H1 (cell line): ENCODE measurements at regions not wholly inside any gene's neighbourhood (a gene's known extent, or its start where the extent isn't known, plus 50 kb on each side); places are given as distances from the start of the nearest gene placed in this dataset.

Source experiments
- CTCF ChIA-PET: fragments of 300-600 bp; sonication (Branson Sonifier 250); formaldehyde crosslinking; loops from one replicate; lab custom pipeline; 2021; ENCODE audit not compliant: partially characterized antibody; lab: Charles Lee
- POLR2A ChIA-PET: fragments of 300-600 bp; sonication (Branson Sonifier 250); formaldehyde crosslinking; loops from one replicate; lab custom pipeline; 2021; ENCODE audit warnings: inconsistent platforms; ENCODE audit not compliant: partially characterized antibody; lab: Charles Lee
- DNase-seq, 2 experiments: peaks; one replicate each; pipeline versions ENCODE4 v3.0.0 to v3.0.0-alpha.2; 2010 to 2022; ENCODE audit warnings: low spot score in 2 of 2, low read depth in 1 of 2, mixed read lengths in 1 of 2
- FAIRE-seq: peaks from 2 replicates; lab custom pipeline; 2011; peaks lifted over from hg19 to GRCh38; lab: Jason Lieb, UNC
- H2AFZ ChIP-seq: 2 replicates; pipeline ENCODE4 v1.8.1; 2012; ENCODE audit warnings: low read length, inconsistent platforms
- H2AK5ac ChIP-seq: 2 replicates; pipeline ENCODE4 v1.6.1; 2013; ENCODE audit warnings: low read depth, low read length
- H2BK120ac ChIP-seq: replicated peaks from 2 replicates; pipeline ENCODE3; 2013; ENCODE audit warnings: low read depth, low read length, inconsistent platforms
- H2BK12ac ChIP-seq: 2 replicates; pipeline ENCODE4 v1.6.1; 2013; ENCODE audit warnings: low read depth, low read length
- H2BK15ac ChIP-seq: 2 replicates; pipeline ENCODE4 v1.6.1; 2013; ENCODE audit warnings: low read length
- H2BK20ac ChIP-seq: 2 replicates; pipeline ENCODE4 v1.6.1; 2013; ENCODE audit warnings: low read length
- H2BK5ac ChIP-seq: 2 replicates; pipeline ENCODE4 v1.6.1; 2013; ENCODE audit warnings: low read depth, low read length
- H3K14ac ChIP-seq: 2 replicates; pipeline ENCODE4 v1.6.1; 2013; ENCODE audit warnings: inconsistent platforms; ENCODE audit not compliant: insufficient read length
- H3K18ac ChIP-seq: 2 replicates; pipeline ENCODE4 v1.6.1; 2013; ENCODE audit warnings: low read length; ENCODE audit errors: extremely low read depth
- H3K23ac ChIP-seq: 2 replicates; pipeline ENCODE4 v1.6.1; 2013; ENCODE audit warnings: inconsistent platforms; ENCODE audit not compliant: insufficient read length
- H3K23me2 ChIP-seq: 2 replicates; pipeline ENCODE4 v1.6.1; 2013; ENCODE audit warnings: low read depth, low read length
- H3K27ac ChIP-seq: 2 replicates; pipeline ENCODE4 v1.6.1; 2011; ENCODE audit warnings: low read depth, low read length, inconsistent platforms
- H3K27me3 ChIP-seq, 4 experiments: replicated peaks in 1 of 4; 1 replicate in 1 of 4; 2 replicates in 3 of 4; pipeline versions ENCODE4 v1.6.1 to v1.8.1; 2011 to 2013; ENCODE audit warnings: low read length in 3 of 4, mild to moderate bottlenecking in 3 of 4, inconsistent platforms in 2 of 4, mixed read lengths in 2 of 4, moderate library complexity in 1 of 4; ENCODE audit not compliant: control insufficient read depth in 3 of 4, insufficient read depth in 3 of 4; ENCODE audit errors: extremely low read depth in 1 of 4
- H3K36me3 ChIP-seq, 4 experiments: 2 replicates each; pipeline versions ENCODE4 v1.6.1 to v1.8.1; 2011 to 2013; ENCODE audit warnings: mild to moderate bottlenecking in 4 of 4, low read length in 3 of 4, moderate library complexity in 2 of 4, control low read depth in 1 of 4, inconsistent platforms in 1 of 4; ENCODE audit not compliant: insufficient read depth in 4 of 4, control insufficient read depth in 2 of 4
- H3K4ac ChIP-seq: replicated peaks from 2 replicates; pipeline ENCODE3; 2013; ENCODE audit warnings: low read length, low read depth, mixed read lengths, inconsistent platforms; ENCODE audit not compliant: insufficient read length
- H3K4me1 ChIP-seq, 4 experiments: replicated peaks in 1 of 4; 1 replicate in 1 of 4; 2 replicates in 3 of 4; pipeline versions ENCODE4 v1.6.1 to v1.8.1; 2011 to 2013; ENCODE audit warnings: low read length in 3 of 4, inconsistent platforms in 2 of 4, mixed read lengths in 1 of 4; ENCODE audit not compliant: insufficient read depth in 4 of 4, control insufficient read depth in 3 of 4
- H3K4me2 ChIP-seq, 2 experiments: 2 replicates each; pipeline versions ENCODE4 v1.6.1 to v1.8.1; 2011 to 2013; ENCODE audit warnings: low read depth in 2 of 2, low read length in 2 of 2, control low read depth in 1 of 2, inconsistent platforms in 1 of 2, mild to moderate bottlenecking in 1 of 2; ENCODE audit not compliant: insufficient read depth in 1 of 2
- H3K4me3 ChIP-seq, 4 experiments: fragments of 200-600, 300-600 bp in 1 of 4; sonication (generic), shearing (Covaris generic), sonication (Bioruptor Twin) in 1 of 4; 2 replicates each; pipeline versions ENCODE4 v1.5.1 to v1.8.1; 2011 to 2016; ENCODE audit warnings: low read length in 4 of 4, low read depth in 3 of 4, control low read depth in 2 of 4, inconsistent platforms in 2 of 4, mild to moderate bottlenecking in 2 of 4, mixed read lengths in 1 of 4, moderate library complexity in 1 of 4; ENCODE audit not compliant: insufficient read depth in 2 of 4; ENCODE audit errors: extremely low read depth in 1 of 4
- H3K56ac ChIP-seq: replicated peaks from 2 replicates; pipeline ENCODE3; 2013; ENCODE audit warnings: low read depth, mild to moderate bottlenecking, mixed read lengths, low read length, inconsistent platforms; ENCODE audit not compliant: insufficient read length
- H3K79me1 ChIP-seq: 2 replicates; pipeline ENCODE4 v1.6.1; 2013; ENCODE audit warnings: low read depth, low read length, control low read depth
- H3K79me2 ChIP-seq, 2 experiments: 2 replicates each; pipeline versions ENCODE4 v1.6.1 to v1.8.1; 2012 to 2013; ENCODE audit warnings: low read length in 2 of 2, mild to moderate bottlenecking in 2 of 2, inconsistent platforms in 1 of 2; ENCODE audit not compliant: insufficient read depth in 2 of 2, control insufficient read depth in 1 of 2
- H3K9ac ChIP-seq, 4 experiments: replicated peaks in 1 of 4; 1 replicate in 1 of 4; 2 replicates in 3 of 4; pipeline versions ENCODE4 v1.6.1 to v1.8.1; 2011 to 2013; ENCODE audit warnings: low read depth in 3 of 4, low read length in 3 of 4, control low read depth in 2 of 4, mild to moderate bottlenecking in 2 of 4, moderate library complexity in 2 of 4, inconsistent platforms in 1 of 4; ENCODE audit errors: extremely low read depth in 1 of 4
- H3K9me3 ChIP-seq, 2 experiments: 2 replicates each; pipeline versions ENCODE4 v1.6.1 to v1.8.1; 2012 to 2013; ENCODE audit warnings: mild to moderate bottlenecking in 2 of 2, moderate library complexity in 2 of 2, control low read depth in 1 of 2, inconsistent platforms in 1 of 2, low read depth in 1 of 2, low read length in 1 of 2, mixed read lengths in 1 of 2; ENCODE audit not compliant: insufficient read depth in 2 of 2
- H4K20me1 ChIP-seq, 2 experiments: replicated peaks in 1 of 2; 2 replicates each; pipeline versions ENCODE3 to v1.8.1; 2011 to 2013; ENCODE audit warnings: inconsistent platforms in 2 of 2, low read length in 2 of 2, mild to moderate bottlenecking in 1 of 2; ENCODE audit not compliant: insufficient read depth in 2 of 2, control insufficient read depth in 1 of 2
- H4K5ac ChIP-seq: 2 replicates; pipeline ENCODE4 v1.6.1; 2013; ENCODE audit warnings: low read length, low read depth, mixed read lengths, inconsistent platforms; ENCODE audit not compliant: insufficient read length
- H4K8ac ChIP-seq: 2 replicates; pipeline ENCODE4 v1.8.0; 2013; ENCODE audit warnings: mild to moderate bottlenecking, moderate library complexity, low read length, inconsistent platforms; ENCODE audit not compliant: insufficient read depth; ENCODE audit errors: extremely low read depth
- H4K91ac ChIP-seq: replicated peaks from 2 replicates; pipeline ENCODE3; 2013; ENCODE audit warnings: low read length, mixed read lengths, inconsistent platforms; ENCODE audit not compliant: insufficient read length
- WGBS, 2 experiments: shearing (Covaris generic) in 1 of 2; methylation state at CpG; one replicate each; pipeline versions ENCODE4 v1.1.6 to v1.1.7; 2013 to 2015; ENCODE audit warnings: low lambda C conversion rate in 2 of 2, mixed read lengths in 2 of 2, inconsistent platforms in 1 of 2, low coverage in 1 of 2, missing lambda C conversion rate in 1 of 2; ENCODE audit not compliant: insufficient replicate concordance in 2 of 2, insufficient coverage in 1 of 2, insufficient read length in 1 of 2; ENCODE audit errors: extremely low coverage in 1 of 2, missing lambda C conversion rate in 1 of 2; 5-methylcytosine and 5-hydroxymethylcytosine counted together

DNA sequence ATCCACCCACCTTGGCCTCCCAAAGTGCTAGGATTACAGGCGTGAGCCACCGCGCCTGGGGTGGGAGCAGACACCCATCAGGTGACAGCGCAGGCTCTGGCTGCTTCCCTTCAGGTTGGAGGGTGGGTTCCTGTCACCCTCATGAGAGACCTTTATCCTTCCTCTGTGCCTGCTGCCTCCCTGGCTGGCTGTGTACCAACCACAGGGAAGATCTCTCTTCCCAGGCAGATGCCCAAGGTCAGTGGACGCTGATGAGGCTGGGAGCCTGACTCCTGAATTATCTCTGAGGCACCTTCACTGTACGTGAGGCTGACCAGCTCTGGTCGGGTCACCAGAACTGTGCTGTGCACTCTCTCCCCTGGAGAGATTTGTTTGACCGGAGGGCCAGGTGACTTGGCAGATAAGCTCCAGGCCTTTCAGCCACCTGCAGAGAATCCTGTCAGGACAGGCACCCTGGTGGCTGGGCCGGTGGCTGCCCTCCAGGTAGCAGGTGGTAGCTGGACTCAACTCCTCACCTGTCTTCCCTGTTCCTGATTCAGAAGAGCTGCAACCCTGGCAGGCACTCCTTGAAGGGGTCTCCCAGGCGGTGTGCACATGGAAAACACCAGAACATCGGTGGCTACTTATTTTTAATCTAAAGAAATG is 251.9 kb downstream of the GLRX3 start:
- H2BK5ac ChIP-seq, result no peak overlapping the region
- CTCF ChIA-PET, result interaction anchor here (0.7 to 1.3 kb wide), 2 partner anchors 9 to 50 kb away, joined by 3 to 4 read pairs; no protein-coding TSS in a partner anchor

More for the DNA sequence above, 251.9 kb downstream of the GLRX3 start:
- no peaks in the 10 kb centered on the region for H3K36me3 ChIP-seq
- H3K4ac ChIP-seq, result no peak overlapping the region
- H4K5ac ChIP-seq, result no peak overlapping the region
- no peak overlapping the region for H3K18ac ChIP-seq
- no peak overlapping the region for H3K27ac ChIP-seq
- H3K23me2 ChIP-seq, result peaks cover 10% of the 10 kb centered on the region; the same call in 1 of the 2 replicates
- H3K9me3 ChIP-seq, result peaks cover 5 to 11% of the 10 kb centered on the region in 2 experiments; a peak in 2 of 4 replicates
- no peak overlapping the region for H3K4me2 ChIP-seq
- H4K20me1 ChIP-seq, result no peaks in the 10 kb centered on the region
- H4K91ac ChIP-seq, result no peak overlapping the region
- no peak overlapping the region for H2AK5ac ChIP-seq
- H2BK15ac ChIP-seq, result no peak overlapping the region
- POLR2A ChIA-PET, result no interaction called here
- H3K27me3 ChIP-seq, result no peaks in the 10 kb centered on the region
- H3K79me2 ChIP-seq, result no peaks in the 10 kb centered on the region
- H2BK120ac ChIP-seq, result no peak overlapping the region
- no peaks in the 10 kb centered on the region for H3K4me1 ChIP-seq
- no peak for FAIRE-seq
- H2BK20ac ChIP-seq, result no peak overlapping the region
- no peak overlapping the region for H3K14ac ChIP-seq
- H3K9ac ChIP-seq, result no peak overlapping the region
- no peaks in the 10 kb centered on the region for H3K79me1 ChIP-seq
- no peak overlapping the region for H3K23ac ChIP-seq
- no peak overlapping the region for H3K4me3 ChIP-seq
- no peak overlapping the region for H2BK12ac ChIP-seq
- H4K8ac ChIP-seq, result no peak overlapping the region
- DNase-seq, result no peak
- 88% methylated on average over 11 of the region's 11 CpGs; no CpG with 5 or more reads in 1 of the 2 experiments for WGBS, 2 experiments
- H2AFZ ChIP-seq, result no peak overlapping the region
- H3K56ac ChIP-seq, result no peak overlapping the region
